Testis (tissue), 2 donors: ENCODE measurements at regions not wholly inside any gene's neighbourhood (a gene's known extent, or its start where the extent isn't known, plus 50 kb on each side); places are given as distances from the start of the nearest gene placed in this dataset.

ENCODE experiments used
- CTCF ChIP-seq, 3 experiments: fragments of 450-650 bp in 2 of 3; fragments of 200-600 bp in 1 of 3; sonication (generic) in 1 of 3; IDR thresholded peaks; one replicate each; pipeline ENCODE4 v1.5.1; 2016 to 2019; ENCODE audit warnings: antibody characterized with exemption in 3 of 3, mild to moderate bottlenecking in 2 of 3, moderate library complexity in 1 of 3
- POLR2A ChIP-seq: fragments of 450-650 bp; IDR thresholded peaks from one replicate; pipeline ENCODE4 v1.6.1; 2017; ENCODE audit warnings: antibody characterized with exemption, mild to moderate bottlenecking, moderate library complexity

GRCh38 chr22:41038732-41039131 is 53.7 kb upstream of the EP300 start:
- TF ChIP-seq CTCF (IDR thresholded peaks at IDR 0.05), result no peak
- no peak for TF ChIP-seq POLR2A
